ENCODE measurements at regions not wholly inside any gene's neighbourhood (a gene's known extent, or its start where the extent isn't known, plus 50 kb on each side); places are given as distances from the start of the nearest gene placed in this dataset.

- Histone ChIP-seq H3K23ac (ENCODE audit: low read length in 2 of 2) (no peak overlapping the region), H2AK5ac (ENCODE audit: low read length, severe bottlenecking) (no peak overlapping the region), H3K14ac (ENCODE audit: low read length in 2 of 2) (no peak overlapping the region), H3K27ac (ENCODE audit: low read length, poor library complexity, severe bottlenecking) (no peak overlapping the region), H3K18ac (ENCODE audit: low read depth in 1 of 2, low read length in 2 of 2) (no peak overlapping the region), H3K36me3 (ENCODE audit: control insufficient read depth in 1 of 2, insufficient read depth in 2 of 2, low read depth in 1 of 2, low read length in 2 of 2) (no peaks in the 10 kb centered on the region), H3K79me1 (replicated peaks; ENCODE audit: low read length, poor library complexity, severe bottlenecking) (peaks cover 11% of the 10 kb centered on the region), H3K4me2 (ENCODE audit: low read length, poor library complexity, severe bottlenecking) (no peak overlapping the region), H2AFZ (ENCODE audit: low read depth, low read length) (no peak overlapping the region), H3K27me3 (ENCODE audit: control insufficient read depth in 1 of 2, insufficient read depth in 1 of 2, low read length in 2 of 2) (no peaks in the 10 kb centered on the region), H3K4ac (ENCODE audit: low read depth in 1 of 2, low read length in 2 of 2) (no peak overlapping the region), H2BK12ac (ENCODE audit: low read length in 2 of 2) (no peak overlapping the region), H4K91ac (ENCODE audit: low read length) (no peak overlapping the region), H2BK120ac (ENCODE audit: low read depth, low read length) (no peak overlapping the region), H3K9ac (ENCODE audit: low read length) (no peak overlapping the region), H2BK15ac (ENCODE audit: low read depth, poor library complexity, severe bottlenecking) (no peak overlapping the region), H3K4me1 (ENCODE audit: control insufficient read depth, insufficient read depth, low read depth, low read length) (no peaks in the 10 kb centered on the region), H2BK5ac (ENCODE audit: low read depth, low read length, poor library complexity, severe bottlenecking) (no peak overlapping the region), H3K4me3 (ENCODE audit: insufficient read depth in 1 of 2, low read depth in 1 of 2, low read length in 2 of 2) (no peak overlapping the region), H4K8ac (ENCODE audit: low read length) (no peak overlapping the region), H3K9me3 (ENCODE audit: control insufficient read depth, low read length) (peaks cover 11% of the 10 kb centered on the region)
- WGBS = 100% methylated on average over 3 of the region's 4 CpGs
- no peak for DNase-seq
These were observed 334.1 kb upstream of the RGS6 start for GRCh38 chr14:71597955-71598660.

DNA sequence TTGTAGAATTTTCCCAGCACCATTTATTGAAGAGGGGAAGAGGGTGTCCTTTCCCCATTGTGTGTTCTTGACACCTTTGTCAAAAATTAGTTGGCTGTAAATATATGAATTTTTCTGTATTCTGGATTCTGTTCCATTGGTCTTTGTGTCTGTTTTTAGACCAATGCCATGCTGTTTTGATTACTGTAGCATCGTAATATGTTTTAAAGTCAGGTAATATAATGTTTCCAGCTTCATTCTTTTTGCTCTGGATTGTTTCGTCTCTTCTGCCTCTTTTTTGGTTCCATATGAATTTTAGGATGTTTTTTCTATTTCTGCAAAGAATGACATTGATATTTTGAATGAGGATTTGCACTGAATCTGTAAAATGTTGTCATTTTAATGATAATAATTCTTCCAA, 331.9 kb upstream of the RGS6 start:
- Histone ChIP-seq H4K91ac (ENCODE audit: low read length) (no peak overlapping the region), H3K36me3 (ENCODE audit: control insufficient read depth in 1 of 2, insufficient read depth in 2 of 2, low read depth in 1 of 2, low read length in 2 of 2) (no peaks in the 10 kb centered on the region), H3K4me2 (ENCODE audit: low read length, poor library complexity, severe bottlenecking) (no peak overlapping the region)

GRCh38 chr14:71602524-71602923, 329.7 kb upstream of the RGS6 start:
- Histone ChIP-seq H3K23ac (ENCODE audit: low read length in 2 of 2) (no peak overlapping the region), H3K9ac (ENCODE audit: low read length) (no peak overlapping the region)
- 83% methylated on average over 5 of the region's 5 CpGs for WGBS

More for the DNA sequence above, 331.9 kb upstream of the RGS6 start:
- no peak overlapping the region for H2AFZ ChIP-seq (ENCODE audit: low read depth, low read length)
- peaks cover 14% of the 10 kb centered on the region for H3K79me1 ChIP-seq (replicated peaks; ENCODE audit: low read length, poor library complexity, severe bottlenecking)
- peaks cover 20% of the 10 kb centered on the region for H3K9me3 ChIP-seq (ENCODE audit: control insufficient read depth, low read length)
- no peak overlapping the region for H3K23ac ChIP-seq (ENCODE audit: low read length in 2 of 2)
- no peak overlapping the region for H2BK12ac ChIP-seq (ENCODE audit: low read length in 2 of 2)
- H3K27ac ChIP-seq (ENCODE audit: low read length, poor library complexity, severe bottlenecking) = no peak overlapping the region
- no peak for DNase-seq
- no peak overlapping the region for H4K8ac ChIP-seq (ENCODE audit: low read length)
- H3K4me3 ChIP-seq (ENCODE audit: insufficient read depth in 1 of 2, low read depth in 1 of 2, low read length in 2 of 2) = no peak overlapping the region
- H2AK5ac ChIP-seq (ENCODE audit: low read length, severe bottlenecking) = no peak overlapping the region
- H3K4me1 ChIP-seq (ENCODE audit: control insufficient read depth, insufficient read depth, low read depth, low read length) = no peaks in the 10 kb centered on the region
- H3K9ac ChIP-seq (ENCODE audit: low read length) = no peak overlapping the region
- no peak overlapping the region for H2BK5ac ChIP-seq (ENCODE audit: low read depth, low read length, poor library complexity, severe bottlenecking)
- H3K27me3 ChIP-seq (ENCODE audit: control insufficient read depth in 1 of 2, insufficient read depth in 1 of 2, low read length in 2 of 2) = no peaks in the 10 kb centered on the region
- no peak overlapping the region for H3K14ac ChIP-seq (ENCODE audit: low read length in 2 of 2)
- H2BK15ac ChIP-seq (ENCODE audit: low read depth, poor library complexity, severe bottlenecking) = no peak overlapping the region
- no peak overlapping the region for H3K4ac ChIP-seq (ENCODE audit: low read depth in 1 of 2, low read length in 2 of 2)
- no peak overlapping the region for H2BK120ac ChIP-seq (ENCODE audit: low read depth, low read length)
- H3K18ac ChIP-seq (ENCODE audit: low read depth in 1 of 2, low read length in 2 of 2) = no peak overlapping the region
- 90% methylated on average over 2 of the region's 2 CpGs for WGBS

DNA sequence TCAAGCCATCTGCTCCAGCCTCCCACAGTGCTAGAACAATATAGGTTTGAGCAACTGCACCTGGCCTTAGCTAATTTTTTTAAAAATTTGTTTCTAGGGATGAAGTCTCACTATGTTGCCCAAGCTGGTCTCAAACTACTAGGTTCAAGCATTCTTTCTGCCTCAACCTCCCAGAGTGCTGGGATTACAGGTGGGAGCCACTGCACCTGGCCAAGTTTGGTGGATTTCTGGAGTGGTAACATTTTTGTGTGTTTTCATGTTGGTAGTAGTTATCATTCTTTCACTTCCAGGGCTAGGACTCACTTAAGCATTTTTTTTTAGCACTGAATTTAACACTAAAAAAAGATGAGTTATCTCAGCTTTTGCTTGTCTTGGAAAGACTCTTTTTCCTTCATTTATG, 328.0 kb upstream of the RGS6 start:
- Histone ChIP-seq H3K23ac (ENCODE audit: low read length in 2 of 2) (no peak overlapping the region), H2AFZ (ENCODE audit: low read depth, low read length) (no peak overlapping the region), H2BK15ac (ENCODE audit: low read depth, poor library complexity, severe bottlenecking) (no peak overlapping the region), H3K4ac (ENCODE audit: low read depth in 1 of 2, low read length in 2 of 2) (no peak overlapping the region), H2BK5ac (ENCODE audit: low read depth, low read length, poor library complexity, severe bottlenecking) (no peak overlapping the region), H3K14ac (ENCODE audit: low read length in 2 of 2) (no peak overlapping the region), H3K4me3 (ENCODE audit: insufficient read depth in 1 of 2, low read depth in 1 of 2, low read length in 2 of 2) (no peak overlapping the region), H3K4me1 (ENCODE audit: control insufficient read depth, insufficient read depth, low read depth, low read length) (no peaks in the 10 kb centered on the region), H3K9me3 (ENCODE audit: control insufficient read depth, low read length) (peaks cover 23% of the 10 kb centered on the region), H4K91ac (ENCODE audit: low read length) (no peak overlapping the region), H3K9ac (ENCODE audit: low read length) (no peak overlapping the region), H2BK120ac (ENCODE audit: low read depth, low read length) (no peak overlapping the region), H2AK5ac (ENCODE audit: low read length, severe bottlenecking) (no peak overlapping the region), H3K79me1 (replicated peaks; ENCODE audit: low read length, poor library complexity, severe bottlenecking) (peaks cover 12% of the 10 kb centered on the region), H3K36me3 (ENCODE audit: control insufficient read depth in 1 of 2, insufficient read depth in 2 of 2, low read depth in 1 of 2, low read length in 2 of 2) (no peaks in the 10 kb centered on the region), H3K27ac (ENCODE audit: low read length, poor library complexity, severe bottlenecking) (no peak overlapping the region), H3K27me3 (ENCODE audit: control insufficient read depth in 1 of 2, insufficient read depth in 1 of 2, low read length in 2 of 2) (no peaks in the 10 kb centered on the region), H4K8ac (ENCODE audit: low read length) (no peak overlapping the region), H3K4me2 (ENCODE audit: low read length, poor library complexity, severe bottlenecking) (no peak overlapping the region), H2BK12ac (ENCODE audit: low read length in 2 of 2) (no peak overlapping the region), H3K18ac (ENCODE audit: low read depth in 1 of 2, low read length in 2 of 2) (no peak overlapping the region)
- no peak for DNase-seq

More at GRCh38 chr14:71602524-71602923, 329.7 kb upstream of the RGS6 start:
- H3K27me3 ChIP-seq (ENCODE audit: control insufficient read depth in 1 of 2, insufficient read depth in 1 of 2, low read length in 2 of 2) = no peaks in the 10 kb centered on the region
- H2AFZ ChIP-seq (ENCODE audit: low read depth, low read length) = no peak overlapping the region
- H3K4ac ChIP-seq (ENCODE audit: low read depth in 1 of 2, low read length in 2 of 2) = no peak overlapping the region
- peaks cover 14% of the 10 kb centered on the region for H3K79me1 ChIP-seq (replicated peaks; ENCODE audit: low read length, poor library complexity, severe bottlenecking)
- no peak overlapping the region for H3K18ac ChIP-seq (ENCODE audit: low read depth in 1 of 2, low read length in 2 of 2)
- H3K9me3 ChIP-seq (ENCODE audit: control insufficient read depth, low read length) = peaks cover 23% of the 10 kb centered on the region
- no peak overlapping the region for H2BK12ac ChIP-seq (ENCODE audit: low read length in 2 of 2)
- no peak overlapping the region for H2BK15ac ChIP-seq (ENCODE audit: low read depth, poor library complexity, severe bottlenecking)
- H3K4me1 ChIP-seq (ENCODE audit: control insufficient read depth, insufficient read depth, low read depth, low read length) = no peaks in the 10 kb centered on the region
- no peaks in the 10 kb centered on the region for H3K36me3 ChIP-seq (ENCODE audit: control insufficient read depth in 1 of 2, insufficient read depth in 2 of 2, low read depth in 1 of 2, low read length in 2 of 2)
- no peak overlapping the region for H2BK5ac ChIP-seq (ENCODE audit: low read depth, low read length, poor library complexity, severe bottlenecking)
- no peak overlapping the region for H3K4me3 ChIP-seq (ENCODE audit: insufficient read depth in 1 of 2, low read depth in 1 of 2, low read length in 2 of 2)
- no peak overlapping the region for H2AK5ac ChIP-seq (ENCODE audit: low read length, severe bottlenecking)
- no peak overlapping the region for H3K14ac ChIP-seq (ENCODE audit: low read length in 2 of 2)
- H3K27ac ChIP-seq (ENCODE audit: low read length, poor library complexity, severe bottlenecking) = no peak overlapping the region
- H4K91ac ChIP-seq (ENCODE audit: low read length) = no peak overlapping the region
- no peak overlapping the region for H2BK120ac ChIP-seq (ENCODE audit: low read depth, low read length)
- H4K8ac ChIP-seq (ENCODE audit: low read length) = no peak overlapping the region
- DNase-seq = no peak
- H3K4me2 ChIP-seq (ENCODE audit: low read length, poor library complexity, severe bottlenecking) = no peak overlapping the region

All from mesenchymal stem cell (in vitro differentiated cells and primary cell).